Natural killer cell (primary cell): ENCODE measurements at regions not wholly inside any gene's neighbourhood (a gene's known extent, or its start where the extent isn't known, plus 50 kb on each side); places are given as distances from the start of the nearest gene placed in this dataset.
A peak's percentile ranks its signal among the peaks of the same experiment; 100 is the strongest.
"Not testable (repeated sequence)": the region's sequence is repeated elsewhere in the genome, so short reads cannot be mapped to it uniquely, and the experiment has no call there.

Experiments used
- ATAC-seq, 3 donors: fragments of 150-1000 bp in 2 of 3; fragments of 200-7000 bp in 1 of 3; cut with Tn5 transposase; 1 replicate in 1 of 3; 2 replicates in 2 of 3; pipeline ENCODE4 v1.10.0; 2021; ENCODE audit warnings: mild to moderate bottlenecking in 2 of 3, moderate library complexity in 2 of 3
- DNase-seq, 2 donors: peaks; one replicate each; pipeline versions ENCODE4 v3.0.0 to v3.0.0-alpha.2; 2013 to 2021; ENCODE audit warnings: mixed read lengths in 1 of 2
- H3K27ac ChIP-seq: one replicate; pipeline ENCODE4 v1.5.1; 2013; ENCODE audit warnings: mild to moderate bottlenecking, low read length
- H3K27me3 ChIP-seq: one replicate; pipeline ENCODE4 v1.6.1; 2013; ENCODE audit warnings: low read length; ENCODE audit not compliant: control insufficient read depth, insufficient read depth
- H3K36me3 ChIP-seq: one replicate; pipeline ENCODE4 v1.6.1; 2013; ENCODE audit warnings: low read length; ENCODE audit not compliant: control insufficient read depth, insufficient read depth
- H3K4me1 ChIP-seq: one replicate; pipeline ENCODE4 v1.6.1; 2013; ENCODE audit warnings: low read length; ENCODE audit not compliant: control insufficient read depth, insufficient read depth
- H3K4me3 ChIP-seq: one replicate; pipeline ENCODE4 v1.5.1; 2013; ENCODE audit warnings: low read length
- H3K9me3 ChIP-seq: one replicate; pipeline ENCODE4 v1.6.1; 2013; ENCODE audit warnings: low read length; ENCODE audit not compliant: control insufficient read depth, insufficient read depth
- H3K27ac Mint-ChIP-seq, 2 donors: one replicate each; pipeline ENCODE4 v1.8.0; 2022; ENCODE audit warnings: mild to moderate bottlenecking in 2 of 2, mixed read lengths in 2 of 2, moderate library complexity in 1 of 2
- H3K27me3 Mint-ChIP-seq, 2 donors: one replicate each; pipeline ENCODE4 v1.8.0; 2022; ENCODE audit warnings: low read depth in 2 of 2, mixed read lengths in 2 of 2
- H3K36me3 Mint-ChIP-seq: one replicate; pipeline ENCODE4 v1.8.0; 2022; ENCODE audit warnings: mixed read lengths
- H3K4me1 Mint-ChIP-seq, 2 donors: one replicate each; pipeline ENCODE4 v1.8.0; 2022; ENCODE audit warnings: mixed read lengths in 2 of 2
- H3K4me3 Mint-ChIP-seq: one replicate; pipeline ENCODE4 v1.8.0; 2022; ENCODE audit warnings: mild to moderate bottlenecking, moderate library complexity, mixed read lengths
- H3K9me3 Mint-ChIP-seq, 2 donors: one replicate each; pipeline ENCODE4 v1.8.0; 2022; ENCODE audit warnings: mixed read lengths in 2 of 2
- CTCF ChIP-seq: fragments of 200-600 bp; IDR thresholded peaks from one replicate; pipeline ENCODE4 v1.8.0; 2022; ENCODE audit warnings: antibody characterized with exemption
- WGBS: methylation state at CpG from one replicate; pipeline ENCODE4 v1.1.7; 2013; ENCODE audit warnings: missing lambda C conversion rate; ENCODE audit not compliant: insufficient coverage; 5-methylcytosine and 5-hydroxymethylcytosine counted together
- intact Hi-C: fragments of 100-400 bp; cut with micrococcal nuclease; formaldehyde crosslinking; loops from one replicate; pipeline ENCODE4 v1.14.2; 2022

GRCh38 chr10:22103701-22104470 lies 100.4 kb upstream of the DNAJC1 start:
- no peak overlapping the region for H3K4me3 ChIP-seq
- no peaks in the 10 kb centered on the region for H3K36me3 ChIP-seq
- Mint-ChIP-seq H3K9me3 (no peaks in the 10 kb centered on the region), H3K36me3 (no peaks in the 10 kb centered on the region), H3K27me3 (peaks cover 0 to 5% of the 10 kb centered on the region in 2 donors), H3K4me3 (no peak overlapping the region), H3K27ac (no peak overlapping the region), H3K4me1 (peaks cover 0 to 7% of the 10 kb centered on the region in 2 donors)
- TF ChIP-seq CTCF, result no peak
- no peaks in the 10 kb centered on the region for H3K27me3 ChIP-seq
- H3K27ac ChIP-seq, result no peak overlapping the region
- intact Hi-C loops, result no loop called here
- no peaks in the 10 kb centered on the region for H3K9me3 ChIP-seq
- peak in 1 of 2 donors; percentile 37 for DNase-seq
- ATAC-seq, result peak in 2 of 3 donors; percentile 46 to 50
- no peaks in the 10 kb centered on the region for H3K4me1 ChIP-seq
- 79% methylated on average over 3 of the region's 4 CpGs for WGBS

GRCh38 chr10:22097696-22098095 lies 94.2 kb upstream of the DNAJC1 start:
- intact Hi-C loops, result no loop called here
- Histone ChIP-seq H3K36me3 (no peaks in the 10 kb centered on the region), H3K9me3 (no peaks in the 10 kb centered on the region), H3K4me3 (no peak overlapping the region), H3K4me1 (no peaks in the 10 kb centered on the region), H3K27ac (no peak overlapping the region), H3K27me3 (no peaks in the 10 kb centered on the region)
- Mint-ChIP-seq H3K4me3 (no peak overlapping the region), H3K36me3 (no peaks in the 10 kb centered on the region), H3K4me1 (peaks cover 0 to under 1% of the 10 kb centered on the region in 2 donors), H3K27ac (no peak overlapping the region), H3K9me3 (no peaks in the 10 kb centered on the region), H3K27me3 (peaks cover 10 to 15% of the 10 kb centered on the region in 2 donors)
- WGBS, result 87% methylated on average over 3 of the region's 3 CpGs
- no peak for ATAC-seq
- DNase-seq, result no peak
- no peak for TF ChIP-seq CTCF

GRCh38 chr10:22091260-22091659 lies 87.7 kb upstream of the DNAJC1 start:
- H3K9me3 ChIP-seq, intact Hi-C loops, H3K4me3 ChIP-seq, H3K9me3 Mint-ChIP-seq, H3K4me1 ChIP-seq, H3K27ac ChIP-seq, H3K4me3 Mint-ChIP-seq, DNase-seq, H3K36me3 Mint-ChIP-seq, H3K27ac Mint-ChIP-seq, H3K36me3 ChIP-seq, H3K27me3 ChIP-seq, H3K4me1 Mint-ChIP-seq, ATAC-seq: not testable (repeated sequence)
- WGBS, result 60% methylated on average over 1 of the region's 1 CpG
- H3K27me3 Mint-ChIP-seq, result peaks cover 15 to 17% of the 10 kb centered on the region in 2 donors

- WGBS, result no CpG with 5 or more reads among the region's 2 CpGs
- H3K4me3 Mint-ChIP-seq, result no peak overlapping the region
- peaks cover 25 to 32% of the 10 kb centered on the region in 2 donors for H3K27me3 Mint-ChIP-seq
- Histone ChIP-seq H3K27me3 (peaks cover 2% of the 10 kb centered on the region), H3K4me1 (no peaks in the 10 kb centered on the region), H3K4me3 (no peak overlapping the region), H3K36me3 (no peaks in the 10 kb centered on the region), H3K9me3 (no peaks in the 10 kb centered on the region), H3K27ac (no peak overlapping the region)
- no peak for TF ChIP-seq CTCF
- intact Hi-C loops, result no loop called here
- no peak for DNase-seq
- no peaks in the 10 kb centered on the region for H3K4me1 Mint-ChIP-seq
- no peaks in the 10 kb centered on the region for H3K9me3 Mint-ChIP-seq
- no peaks in the 10 kb centered on the region for H3K36me3 Mint-ChIP-seq
- no peak for ATAC-seq
- no peak overlapping the region for H3K27ac Mint-ChIP-seq
These were observed 83.8 kb upstream of the DNAJC1 start for GRCh38 chr10:22087402-22087738.
